Omental fat pad (tissue), 3 donors: ENCODE measurements at regions not wholly inside any gene's neighbourhood (a gene's known extent, or its start where the extent isn't known, plus 50 kb on each side); places are given as distances from the start of the nearest gene placed in this dataset.

ENCODE experiments used
- ATAC-seq: fragments of 150-250 bp; one replicate; pipeline ENCODE4 v1.9.1; 2016; ENCODE audit warnings: mild to moderate bottlenecking, moderate library complexity; ENCODE audit not compliant: low FRiP score
- DNase-seq: peaks from one replicate; pipeline ENCODE4 v3.0.0-alpha.2; 2019; ENCODE audit warnings: low spot score
- TF ChIP-seq, protein P1 (sequence below), 3 donors: fragments of 450-650 bp; IDR thresholded peaks; one replicate each; pipeline ENCODE4 v1.5.1; 2016 to 2017; ENCODE audit warnings: antibody characterized with exemption in 3 of 3, mild to moderate bottlenecking in 3 of 3, moderate library complexity in 2 of 3

GRCh38 chr2:210884227-210884626 lies 327.8 kb downstream of the CPS1 start:
- no peak for DNase-seq
- ATAC-seq, result no peak
- TF ChIP-seq, protein P1, sequence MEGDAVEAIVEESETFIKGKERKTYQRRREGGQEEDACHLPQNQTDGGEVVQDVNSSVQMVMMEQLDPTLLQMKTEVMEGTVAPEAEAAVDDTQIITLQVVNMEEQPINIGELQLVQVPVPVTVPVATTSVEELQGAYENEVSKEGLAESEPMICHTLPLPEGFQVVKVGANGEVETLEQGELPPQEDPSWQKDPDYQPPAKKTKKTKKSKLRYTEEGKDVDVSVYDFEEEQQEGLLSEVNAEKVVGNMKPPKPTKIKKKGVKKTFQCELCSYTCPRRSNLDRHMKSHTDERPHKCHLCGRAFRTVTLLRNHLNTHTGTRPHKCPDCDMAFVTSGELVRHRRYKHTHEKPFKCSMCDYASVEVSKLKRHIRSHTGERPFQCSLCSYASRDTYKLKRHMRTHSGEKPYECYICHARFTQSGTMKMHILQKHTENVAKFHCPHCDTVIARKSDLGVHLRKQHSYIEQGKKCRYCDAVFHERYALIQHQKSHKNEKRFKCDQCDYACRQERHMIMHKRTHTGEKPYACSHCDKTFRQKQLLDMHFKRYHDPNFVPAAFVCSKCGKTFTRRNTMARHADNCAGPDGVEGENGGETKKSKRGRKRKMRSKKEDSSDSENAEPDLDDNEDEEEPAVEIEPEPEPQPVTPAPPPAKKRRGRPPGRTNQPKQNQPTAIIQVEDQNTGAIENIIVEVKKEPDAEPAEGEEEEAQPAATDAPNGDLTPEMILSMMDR (IDR thresholded peaks at IDR 0.05), result no peak

DNA sequence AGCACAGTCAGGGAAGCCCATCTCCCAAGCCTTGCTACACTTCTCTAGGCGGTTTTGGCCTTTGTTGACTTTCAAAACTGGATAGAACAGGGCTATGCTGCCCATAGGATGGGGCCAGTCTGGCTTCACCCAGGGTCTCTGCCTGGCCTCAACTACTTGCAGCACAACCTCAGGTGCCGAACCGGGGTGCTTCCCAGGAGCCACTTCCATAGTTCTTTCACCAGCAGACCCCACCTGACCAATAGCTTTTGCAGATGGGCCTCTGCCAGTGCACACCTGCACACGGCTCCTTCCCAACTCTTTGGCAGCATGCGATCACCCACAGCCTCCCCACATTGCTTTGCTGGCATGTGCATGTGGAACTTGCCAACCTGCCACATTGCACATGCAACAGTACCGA lies 331.6 kb downstream of the CPS1 start:
- ATAC-seq, result no peak
- no peak for DNase-seq
- TF ChIP-seq, protein P1 (IDR thresholded peaks at IDR 0.05), result no peak

DNA sequence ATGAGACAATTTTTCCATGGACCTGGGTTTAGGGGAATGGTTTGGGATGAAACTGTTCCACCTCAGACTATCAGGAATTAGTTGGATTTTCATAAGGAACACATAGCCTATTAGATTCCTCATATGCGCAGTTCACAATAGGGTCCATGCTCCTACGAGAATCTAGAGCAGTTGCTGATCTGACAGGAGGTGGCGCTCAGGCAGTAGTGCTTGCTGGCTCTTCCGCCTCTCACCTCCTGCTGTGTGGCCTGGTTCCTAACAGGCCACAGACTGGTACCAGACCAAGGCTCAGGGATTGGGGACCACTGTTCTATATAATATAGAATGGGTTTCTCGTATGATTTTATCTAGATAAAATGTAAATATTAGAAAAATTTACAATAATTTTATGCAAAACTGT lies 338.7 kb downstream of the CPS1 start:
- no peak for DNase-seq
- TF ChIP-seq, protein P1 (IDR thresholded peaks at IDR 0.05), result no peak
- ATAC-seq, result no peak

GRCh38 chr2:210899131-210899530 lies 342.7 kb downstream of the CPS1 start:
- ATAC-seq, result no peak
- DNase-seq, result no peak
- TF ChIP-seq, protein P1 (IDR thresholded peaks at IDR 0.05), result no peak

- TF ChIP-seq, protein P1 (IDR thresholded peaks at IDR 0.05), result no peak
- ATAC-seq (no peak), DNase-seq (no peak)
These were observed 344.9 kb downstream of the CPS1 start for GRCh38 chr2:210901326-210901725.

GRCh38 chr2:210912779-210913178 lies 356.4 kb downstream of the CPS1 start:
- no peak for ATAC-seq
- DNase-seq, result no peak
- TF ChIP-seq, protein P1 (IDR thresholded peaks at IDR 0.05), result no peak

GRCh38 chr2:210913461-210913860 lies 357.1 kb downstream of the CPS1 start:
- ATAC-seq (no peak), DNase-seq (no peak)
- TF ChIP-seq, protein P1 (IDR thresholded peaks at IDR 0.05), result no peak
